ENCODE measurements at regions not wholly inside any gene's neighbourhood (a gene's known extent, or its start where the extent isn't known, plus 50 kb on each side); places are given as distances from the start of the nearest gene placed in this dataset.

DNA sequence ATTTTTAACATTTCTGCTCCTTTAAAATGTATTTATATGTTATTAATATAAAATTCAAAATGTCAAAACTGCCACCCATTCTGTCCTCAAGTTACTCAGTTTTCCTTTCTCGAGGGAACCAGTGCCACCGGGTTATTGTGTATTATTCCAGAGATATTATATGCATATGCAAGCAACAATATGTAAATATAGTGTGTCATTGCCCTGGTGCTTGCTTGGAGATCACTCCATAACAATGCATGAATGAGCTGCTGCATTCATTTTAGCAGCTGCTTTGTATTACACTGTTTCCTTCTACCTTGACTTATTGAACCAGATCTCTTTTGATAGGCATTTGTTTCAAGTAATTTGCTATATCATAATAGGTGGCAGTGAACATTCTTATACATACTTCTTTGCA, 509.1 kb downstream of the MCTP2 start:
- no peak for TF ChIP-seq POLR2AphosphoS5 (IDR thresholded peaks at IDR 0.05; ENCODE audit: low read depth, low read length)
- no peak for TF ChIP-seq SIN3A (IDR thresholded peaks at IDR 0.05; ENCODE audit: borderline replicate concordance, insufficient read depth, low read length)
- TF ChIP-seq TAF1 (IDR thresholded peaks at IDR 0.05; ENCODE audit: borderline replicate concordance, insufficient read depth, low read length): no peak
- TF ChIP-seq, protein P1, sequence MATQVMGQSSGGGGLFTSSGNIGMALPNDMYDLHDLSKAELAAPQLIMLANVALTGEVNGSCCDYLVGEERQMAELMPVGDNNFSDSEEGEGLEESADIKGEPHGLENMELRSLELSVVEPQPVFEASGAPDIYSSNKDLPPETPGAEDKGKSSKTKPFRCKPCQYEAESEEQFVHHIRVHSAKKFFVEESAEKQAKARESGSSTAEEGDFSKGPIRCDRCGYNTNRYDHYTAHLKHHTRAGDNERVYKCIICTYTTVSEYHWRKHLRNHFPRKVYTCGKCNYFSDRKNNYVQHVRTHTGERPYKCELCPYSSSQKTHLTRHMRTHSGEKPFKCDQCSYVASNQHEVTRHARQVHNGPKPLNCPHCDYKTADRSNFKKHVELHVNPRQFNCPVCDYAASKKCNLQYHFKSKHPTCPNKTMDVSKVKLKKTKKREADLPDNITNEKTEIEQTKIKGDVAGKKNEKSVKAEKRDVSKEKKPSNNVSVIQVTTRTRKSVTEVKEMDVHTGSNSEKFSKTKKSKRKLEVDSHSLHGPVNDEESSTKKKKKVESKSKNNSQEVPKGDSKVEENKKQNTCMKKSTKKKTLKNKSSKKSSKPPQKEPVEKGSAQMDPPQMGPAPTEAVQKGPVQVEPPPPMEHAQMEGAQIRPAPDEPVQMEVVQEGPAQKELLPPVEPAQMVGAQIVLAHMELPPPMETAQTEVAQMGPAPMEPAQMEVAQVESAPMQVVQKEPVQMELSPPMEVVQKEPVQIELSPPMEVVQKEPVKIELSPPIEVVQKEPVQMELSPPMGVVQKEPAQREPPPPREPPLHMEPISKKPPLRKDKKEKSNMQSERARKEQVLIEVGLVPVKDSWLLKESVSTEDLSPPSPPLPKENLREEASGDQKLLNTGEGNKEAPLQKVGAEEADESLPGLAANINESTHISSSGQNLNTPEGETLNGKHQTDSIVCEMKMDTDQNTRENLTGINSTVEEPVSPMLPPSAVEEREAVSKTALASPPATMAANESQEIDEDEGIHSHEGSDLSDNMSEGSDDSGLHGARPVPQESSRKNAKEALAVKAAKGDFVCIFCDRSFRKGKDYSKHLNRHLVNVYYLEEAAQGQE (IDR thresholded peaks at IDR 0.05; ENCODE audit: insufficient read depth in 1 of 2, low read depth in 2 of 2, low read length in 2 of 2): no peak
- TF ChIP-seq FOXP2 (optimal IDR thresholded peaks at IDR 0.05; ENCODE audit: borderline replicate concordance, extremely low read depth, extremely low read length, insufficient read depth): no peak

Measured in PFSK-1 (cell line).